Fibroblast of skin of abdomen (primary cell): ENCODE measurements at regions not wholly inside any gene's neighbourhood (a gene's known extent, or its start where the extent isn't known, plus 50 kb on each side); places are given as distances from the start of the nearest gene placed in this dataset.
"Not testable (repeated sequence)": the region's sequence is repeated elsewhere in the genome, so short reads cannot be mapped to it uniquely, and the experiment has no call there.

Source experiments
- DNase-seq: peaks from one replicate; pipeline ENCODE4 v3.0.0-alpha.2; 2013

GRCh38 chr9:30597608-30598007 lies 1786.8 kb upstream of the ACO1 start:
- DNase-seq: no peak

DNA sequence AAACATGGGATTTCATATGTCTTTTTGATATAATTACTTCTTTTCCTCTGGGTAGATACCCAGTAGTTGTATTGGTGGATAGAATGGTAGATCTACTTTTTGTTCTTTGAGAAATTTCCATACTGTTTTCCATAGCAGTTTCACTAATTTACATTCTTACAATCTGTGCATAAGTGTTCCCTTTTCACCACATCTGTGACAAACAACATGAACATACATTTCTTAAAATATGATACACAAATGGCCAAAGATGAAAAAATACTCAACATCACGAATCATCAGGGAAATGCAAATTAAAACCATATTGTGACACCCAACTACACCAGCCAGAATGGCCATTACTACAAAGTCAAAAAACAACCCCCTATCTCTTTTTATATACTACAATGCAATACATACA lies 1778.5 kb upstream of the ACO1 start:
- DNase-seq: no peak

- no peak for DNase-seq
These were observed 1774.7 kb upstream of the ACO1 start for GRCh38 chr9:30609713-30610112.

DNA sequence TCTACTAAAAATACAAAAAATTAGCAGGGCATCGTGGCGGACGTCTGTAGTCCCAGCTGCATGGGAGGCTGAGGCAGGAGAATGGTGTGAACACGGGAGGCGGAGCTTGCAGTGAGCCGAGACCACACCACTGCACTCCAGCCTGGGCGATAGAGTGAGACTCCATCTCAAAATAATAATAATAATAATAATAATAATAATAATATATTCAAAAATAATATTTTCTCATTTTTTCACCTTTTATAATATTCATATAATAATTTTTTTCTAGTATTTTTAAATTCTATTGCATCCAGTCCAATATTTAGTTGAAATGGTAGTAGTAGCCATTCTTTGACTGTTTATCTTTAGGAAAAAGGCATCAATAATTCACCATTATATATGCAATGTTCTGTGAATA lies 1767.7 kb upstream of the ACO1 start:
- DNase-seq: not testable (repeated sequence)

DNA sequence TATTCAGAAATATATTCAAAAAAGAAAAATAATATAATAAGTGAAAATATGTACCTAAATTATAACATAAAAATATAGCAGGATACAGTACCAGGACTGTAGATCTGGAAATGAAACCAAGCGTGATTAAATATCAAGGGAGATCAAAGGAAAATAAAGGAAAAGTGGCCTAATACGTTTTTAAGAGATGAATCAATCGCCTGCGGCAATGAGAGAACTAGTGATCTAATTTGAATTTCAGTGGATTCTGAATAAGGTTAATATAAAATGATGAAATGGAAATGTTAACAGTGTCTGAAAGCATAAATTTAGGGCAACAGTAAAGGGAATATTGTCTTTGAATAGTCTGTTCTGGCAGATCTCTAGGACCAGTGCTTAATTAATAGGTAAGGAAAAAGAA lies 1761.9 kb upstream of the ACO1 start:
- DNase-seq: no peak

- no peak for DNase-seq
These were observed 1755.4 kb upstream of the ACO1 start for GRCh38 chr9:30628915-30629567.

DNA sequence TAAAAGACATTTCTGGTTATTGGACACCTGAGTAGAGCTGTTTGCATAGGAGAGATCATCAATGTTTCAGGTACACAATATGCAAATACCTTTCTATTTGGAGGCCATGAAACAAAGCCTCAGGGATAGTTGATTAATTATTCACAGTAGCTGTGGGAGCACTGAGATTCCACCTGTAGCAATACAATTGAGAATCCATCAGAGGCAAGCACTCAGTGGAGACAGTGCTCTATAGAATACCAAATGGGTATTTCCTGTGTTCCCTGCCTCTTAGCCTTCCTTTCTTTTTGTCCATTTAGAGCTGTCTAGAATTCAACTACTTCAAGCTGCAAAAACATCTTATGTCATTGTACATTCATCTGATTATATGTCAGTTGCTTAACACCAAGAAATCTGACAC lies 1754.0 kb upstream of the ACO1 start:
- no peak for DNase-seq

- DNase-seq: not testable (repeated sequence)
These were observed 1737.8 kb upstream of the ACO1 start for GRCh38 chr9:30646639-30647038.

DNA sequence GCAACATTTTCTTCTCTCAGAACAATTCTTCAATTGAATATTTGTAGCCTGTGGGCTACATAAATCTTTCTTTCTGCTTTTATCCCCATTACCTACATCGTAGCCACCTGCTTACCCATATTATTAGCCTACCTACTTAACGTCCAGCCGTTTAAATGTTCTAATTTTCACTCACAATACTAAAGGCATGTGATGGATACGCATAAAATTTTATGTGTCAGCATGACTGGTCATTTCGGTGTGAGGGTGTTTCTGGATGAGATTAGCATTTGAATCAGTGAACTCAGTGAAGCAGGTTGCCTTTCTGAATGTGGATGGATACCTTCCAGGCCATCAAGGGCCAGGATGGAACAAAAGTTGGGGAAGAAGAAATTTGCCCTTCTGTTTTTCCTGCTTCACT lies 1722.5 kb upstream of the ACO1 start:
- no peak for DNase-seq

DNA sequence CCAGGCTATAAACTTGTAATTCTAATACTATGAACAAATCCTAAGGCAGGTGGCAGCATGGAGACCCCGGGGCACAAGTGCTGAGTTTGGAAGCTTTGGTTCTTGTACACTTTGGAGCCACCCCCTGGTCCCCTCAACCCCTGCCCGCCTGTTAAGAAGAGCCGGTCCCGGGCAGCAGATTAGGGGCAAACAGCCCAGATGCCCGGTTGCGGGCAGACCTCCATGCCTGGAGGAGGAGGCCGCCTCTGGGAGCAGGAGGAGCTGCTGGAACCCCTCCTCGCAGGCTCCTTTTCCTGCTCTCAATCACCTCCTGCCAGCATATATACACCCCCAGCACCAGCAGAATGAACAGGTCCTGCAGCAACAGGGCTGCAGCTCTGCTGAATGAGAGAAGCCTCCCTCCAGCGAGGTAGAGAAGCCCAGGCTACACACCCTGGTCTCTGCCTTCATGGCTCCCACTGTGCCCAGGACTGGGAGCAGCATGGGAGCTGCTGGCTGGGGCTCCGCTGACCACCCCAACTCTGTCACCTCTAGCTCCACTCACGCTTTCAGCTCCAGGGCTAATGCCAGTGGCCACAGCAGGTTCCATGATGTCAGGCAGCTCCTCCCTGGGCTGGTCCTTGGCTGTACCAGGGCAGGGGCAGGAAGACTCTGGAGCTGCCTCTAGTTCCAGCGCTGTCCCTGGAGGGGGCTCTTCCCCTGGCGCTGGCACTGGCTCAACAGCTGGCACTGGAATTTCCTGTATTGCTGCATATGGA lies 1713.5 kb upstream of the ACO1 start:
- DNase-seq: no peak

- DNase-seq: no peak
These were observed 1711.3 kb upstream of the ACO1 start for GRCh38 chr9:30673132-30673531.

- DNase-seq: no peak
These were observed 1707.8 kb upstream of the ACO1 start for GRCh38 chr9:30676651-30677050.

- no peak for DNase-seq
These were observed 1707.2 kb upstream of the ACO1 start for GRCh38 chr9:30677221-30677620.

- no peak for DNase-seq
These were observed 1695.6 kb upstream of the ACO1 start for GRCh38 chr9:30688801-30689200.

DNA sequence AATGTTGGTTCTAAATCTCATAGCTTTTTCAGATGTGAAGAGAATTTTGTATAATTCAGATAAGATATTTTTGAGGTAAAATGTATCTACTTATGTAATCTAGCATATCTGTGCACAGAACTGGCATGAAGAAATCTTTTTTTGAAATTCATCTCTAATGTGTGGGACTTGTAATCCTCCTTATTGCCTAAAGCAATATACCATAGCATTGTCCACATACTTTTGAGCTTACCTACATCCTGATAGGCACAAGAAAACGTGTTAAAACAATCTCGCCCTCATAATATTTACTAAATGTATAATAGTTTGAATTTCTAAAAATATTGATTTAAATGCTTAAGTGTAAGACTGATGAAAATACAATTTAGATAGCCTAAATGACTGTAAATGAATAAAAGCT lies 1686.5 kb upstream of the ACO1 start:
- DNase-seq: no peak

GRCh38 chr9:30711591-30711990 lies 1672.9 kb upstream of the ACO1 start:
- DNase-seq: no peak

GRCh38 chr9:30713243-30713642 lies 1671.2 kb upstream of the ACO1 start:
- no peak for DNase-seq

DNA sequence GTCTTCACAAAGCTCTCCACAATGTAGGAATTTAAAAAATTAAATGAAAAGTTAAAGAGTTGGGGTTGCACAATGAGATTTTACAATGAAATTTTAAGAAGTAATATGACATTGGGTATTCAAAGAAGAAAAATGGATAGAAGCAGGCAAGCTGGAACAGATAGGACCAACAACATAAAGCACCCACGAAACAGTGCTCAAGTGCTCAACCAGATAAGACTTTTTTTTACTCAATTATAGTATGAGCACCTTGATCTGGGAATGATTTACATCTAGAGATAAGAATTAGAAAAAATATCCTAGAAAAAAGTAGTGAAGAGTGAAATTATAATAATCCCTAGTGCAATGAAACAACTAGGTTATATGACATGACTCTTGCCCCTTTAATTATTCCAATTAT lies 1670.1 kb upstream of the ACO1 start:
- DNase-seq: no peak

DNA sequence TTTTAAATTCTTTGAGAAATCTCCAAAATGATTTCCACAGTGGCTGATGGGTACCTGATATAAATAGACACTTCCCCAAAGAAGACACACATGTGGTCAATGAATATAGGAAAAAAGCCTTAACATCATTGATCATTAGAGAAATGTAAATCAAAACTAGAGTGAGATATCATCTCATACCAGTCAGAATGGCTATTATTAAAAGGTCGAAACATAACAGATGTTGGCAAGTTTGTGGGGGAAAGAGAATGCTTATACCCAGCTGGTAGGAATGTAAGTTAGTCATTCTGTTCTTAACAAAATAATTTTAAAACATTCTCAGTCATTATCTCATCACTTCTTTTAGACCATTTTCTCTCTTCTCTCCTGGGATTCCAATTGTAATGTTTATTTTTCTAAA lies 1666.0 kb upstream of the ACO1 start:
- no peak for DNase-seq

GRCh38 chr9:30722065-30722464 lies 1662.4 kb upstream of the ACO1 start:
- DNase-seq: no peak

- peak; percentile 30 for DNase-seq
These were observed 1660.8 kb upstream of the ACO1 start for GRCh38 chr9:30723656-30724055.

- no peak for DNase-seq
These were observed 1652.4 kb upstream of the ACO1 start for GRCh38 chr9:30732060-30732459.

- DNase-seq: no peak
These were observed 1639.6 kb upstream of the ACO1 start for GRCh38 chr9:30744871-30745270.

DNA sequence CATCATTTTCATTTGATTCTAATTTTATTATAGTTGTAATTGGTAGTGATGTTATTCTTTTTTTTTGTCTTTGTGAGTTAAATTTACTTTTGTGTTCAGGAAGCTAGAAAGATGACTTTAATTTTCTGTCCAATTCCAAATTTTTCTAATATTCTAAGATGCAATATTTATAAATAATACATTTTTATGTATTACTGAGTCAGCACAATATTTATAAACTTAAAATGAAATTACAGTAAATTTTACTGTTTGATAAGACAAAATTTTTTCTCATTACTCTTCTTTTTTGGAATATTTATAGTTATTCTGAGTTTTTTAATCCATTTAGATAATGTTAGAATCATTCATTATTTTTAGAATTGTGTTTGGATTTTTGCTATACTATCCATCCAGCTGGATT lies 1637.9 kb upstream of the ACO1 start:
- no peak for DNase-seq

DNA sequence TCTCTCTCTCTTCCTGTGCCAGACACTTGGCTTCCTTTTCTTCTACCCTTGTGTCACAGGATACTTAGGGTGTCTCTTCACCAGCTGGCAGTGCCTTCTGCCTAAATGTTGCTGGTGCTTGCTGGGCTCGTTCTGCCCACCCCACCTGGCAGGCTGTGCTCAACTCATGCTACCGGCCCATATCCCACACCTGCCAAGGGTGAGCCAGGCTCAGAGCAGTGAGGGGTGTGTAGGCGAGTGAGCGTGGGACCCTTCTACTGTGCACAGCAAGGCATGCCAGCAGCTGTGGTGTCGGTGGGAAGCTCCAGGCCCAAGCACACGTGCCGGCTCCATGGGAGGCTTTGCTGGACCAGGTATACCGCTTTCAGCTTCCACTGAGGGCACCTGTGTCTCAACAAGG lies 1626.7 kb upstream of the ACO1 start:
- DNase-seq: no peak
